ENCODE measurements at regions not wholly inside any gene's neighbourhood (a gene's known extent, or its start where the extent isn't known, plus 50 kb on each side); places are given as distances from the start of the nearest gene placed in this dataset.
A peak's percentile ranks its signal among the peaks of the same experiment; 100 is the strongest.

DNA sequence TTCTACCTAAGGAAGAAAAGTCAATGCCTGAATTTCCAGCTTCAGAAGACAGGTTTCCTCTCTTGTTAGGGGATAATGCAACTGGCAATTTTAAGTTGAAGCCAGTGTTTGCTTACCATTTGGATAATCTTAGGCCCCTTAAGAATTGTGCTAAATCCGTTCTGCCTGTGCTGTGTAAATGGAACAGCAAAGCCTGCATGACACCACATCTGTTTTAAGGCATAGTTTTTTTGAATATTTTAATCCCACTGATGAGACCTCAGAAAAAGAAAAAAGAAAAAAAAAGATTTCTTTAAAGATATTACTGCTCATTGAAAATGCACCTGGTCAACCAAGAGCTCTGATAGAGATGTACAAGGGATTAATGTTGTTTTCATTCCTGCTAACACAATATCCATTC is 419.2 kb downstream of the SLITRK6 start:
- POLR2A ChIA-PET (ENCODE audit: unreplicated experiment) = no interaction called here

GRCh38 chr13:85379433-85379832 is 419.8 kb downstream of the SLITRK6 start:
- intact Hi-C loops (cut with micrococcal nuclease) = loop anchor here (5.0 to 10.0 kb wide), 2 partner anchors 125 to 203 kb away; no protein-coding TSS in a partner anchor
- no peaks in the 10 kb centered on the region for H3K9me2 ChIP-seq (replicated peaks; ENCODE audit: low read length)
- ChIA-PET CTCF (no interaction called here), POLR2A (ENCODE audit: unreplicated experiment) (no interaction called here)
- H3K4me2 ChIP-seq (ENCODE audit: low read length) = no peak overlapping the region
- H3K9me3 ChIP-seq (ENCODE audit: low read length) = no peaks in the 10 kb centered on the region
- TF ChIP-seq CTCF (conservative IDR thresholded peaks at IDR 0.05; ENCODE audit: low read depth, low read length) (no peak), EZH2phosphoT487 (IDR thresholded peaks at IDR 0.05; ENCODE audit: borderline replicate concordance, low read length) (no peak), EZH2 (IDR thresholded peaks at IDR 0.05; ENCODE audit: low read length, unreplicated experiment) (no peak)
- no TSS peak for BruUV-seq (replicated peaks)
- no peak overlapping the region for H2AFZ ChIP-seq (ENCODE audit: low read length)
- no peaks in the 10 kb centered on the region for H3K36me3 ChIP-seq (ENCODE audit: low read depth, low read length)
- no peaks in the 10 kb centered on the region for H3K79me2 ChIP-seq (ENCODE audit: low read length)
- no peak overlapping the region for H3K27ac ChIP-seq (ENCODE audit: low read length)
- H3K4me1 ChIP-seq (ENCODE audit: insufficient read depth, low read length) = peaks cover 18% of the 10 kb centered on the region
- DNase-seq = no peak
- no peaks in the 10 kb centered on the region for H3F3A ChIP-seq (ENCODE audit: low read length, unreplicated experiment)
- no peak for ATAC-seq
- no peaks in the 10 kb centered on the region for H3K27me3 ChIP-seq (ENCODE audit: low read length)
- no peak overlapping the region for H3K9ac ChIP-seq (ENCODE audit: low read length)
- no peaks in the 10 kb centered on the region for H4K20me1 ChIP-seq (ENCODE audit: low read length)
- no peak overlapping the region for H3K4me3 ChIP-seq (ENCODE audit: low read length)

More for the DNA sequence above, 419.2 kb downstream of the SLITRK6 start:
- H3K4me3 ChIP-seq (ENCODE audit: low read length) = no peak overlapping the region
- H2AFZ ChIP-seq (ENCODE audit: low read length) = no peak overlapping the region
- no peaks in the 10 kb centered on the region for H3K36me3 ChIP-seq (ENCODE audit: low read depth, low read length)
- CTCF ChIA-PET = no interaction called here
- no peaks in the 10 kb centered on the region for H4K20me1 ChIP-seq (ENCODE audit: low read length)
- no peaks in the 10 kb centered on the region for H3K79me2 ChIP-seq (ENCODE audit: low read length)
- H3K9me3 ChIP-seq (ENCODE audit: low read length) = no peaks in the 10 kb centered on the region
- H3K27me3 ChIP-seq (ENCODE audit: low read length) = no peaks in the 10 kb centered on the region
- H3K9me2 ChIP-seq (replicated peaks; ENCODE audit: low read length) = no peaks in the 10 kb centered on the region
- H3K27ac ChIP-seq (ENCODE audit: low read length) = no peak overlapping the region
- no peak overlapping the region for H3K9ac ChIP-seq (ENCODE audit: low read length)
- DNase-seq (no peak), ATAC-seq (no peak)
- no peak overlapping the region for H3K4me2 ChIP-seq (ENCODE audit: low read length)
- no peaks in the 10 kb centered on the region for H3F3A ChIP-seq (ENCODE audit: low read length, unreplicated experiment)
- H3K4me1 ChIP-seq (ENCODE audit: insufficient read depth, low read length) = peaks cover 18% of the 10 kb centered on the region
- TF ChIP-seq EZH2phosphoT487 (IDR thresholded peaks at IDR 0.05; ENCODE audit: borderline replicate concordance, low read length) (no peak), EZH2 (IDR thresholded peaks at IDR 0.05; ENCODE audit: low read length, unreplicated experiment) (no peak), CTCF (conservative IDR thresholded peaks at IDR 0.05; ENCODE audit: low read depth, low read length) (no peak)
- no TSS peak for BruUV-seq (replicated peaks)
- intact Hi-C loops (cut with micrococcal nuclease) = loop anchor here (5.0 to 10.0 kb wide), 2 partner anchors 125 to 202 kb away; no protein-coding TSS in a partner anchor

DNA sequence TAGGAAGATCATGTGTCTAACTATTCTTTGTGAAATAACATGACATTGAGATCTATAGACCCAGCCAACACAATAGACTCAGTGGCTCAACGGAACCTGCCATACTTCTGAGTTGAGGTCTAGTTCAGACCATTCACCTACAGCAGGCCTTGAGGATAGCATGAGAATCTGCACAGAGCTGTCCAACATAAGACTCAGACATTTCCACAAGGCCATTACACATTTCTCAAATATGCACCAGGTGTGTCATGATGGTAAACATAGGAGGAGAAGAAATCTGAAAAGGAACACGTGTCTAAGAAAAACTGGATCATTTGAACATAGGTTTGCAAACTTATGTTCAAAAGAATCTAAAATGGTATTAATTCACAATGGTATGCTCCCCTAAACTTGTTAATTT is 421.4 kb downstream of the SLITRK6 start:
- peak; percentile 84 for DNase-seq
- BruUV-seq (replicated peaks) = no TSS peak
- H4K20me1 ChIP-seq (ENCODE audit: low read length) = no peaks in the 10 kb centered on the region
- H3K4me2 ChIP-seq (ENCODE audit: low read length) = 0 out of 2 replicates have a peak overlapping the region, but pooled peaks have one; percentile 18
- H3F3A ChIP-seq (ENCODE audit: low read length, unreplicated experiment) = no peaks in the 10 kb centered on the region
- ChIA-PET CTCF (no interaction called here), POLR2A (ENCODE audit: unreplicated experiment) (no interaction called here)
- H2AFZ ChIP-seq (ENCODE audit: low read length) = no peak overlapping the region
- intact Hi-C loops (cut with micrococcal nuclease) = loop anchor here (5.0 to 10.0 kb wide), 2 partner anchors 127 to 205 kb away; no protein-coding TSS in a partner anchor
- no peaks in the 10 kb centered on the region for H3K9me3 ChIP-seq (ENCODE audit: low read length)
- H3K4me3 ChIP-seq (ENCODE audit: low read length) = no peak overlapping the region
- peaks cover 24% of the 10 kb centered on the region for H3K4me1 ChIP-seq (ENCODE audit: insufficient read depth, low read length)
- H3K9ac ChIP-seq (ENCODE audit: low read length) = no peak overlapping the region
- H3K79me2 ChIP-seq (ENCODE audit: low read length) = no peaks in the 10 kb centered on the region
- H3K27me3 ChIP-seq (ENCODE audit: low read length) = no peaks in the 10 kb centered on the region
- no peaks in the 10 kb centered on the region for H3K9me2 ChIP-seq (replicated peaks; ENCODE audit: low read length)
- no peak overlapping the region for H3K27ac ChIP-seq (ENCODE audit: low read length)
- no peak for TF ChIP-seq EZH2phosphoT487 (IDR thresholded peaks at IDR 0.05; ENCODE audit: borderline replicate concordance, low read length)
- no peak for TF ChIP-seq EZH2 (IDR thresholded peaks at IDR 0.05; ENCODE audit: low read length, unreplicated experiment)
- TF ChIP-seq CTCF (conservative IDR thresholded peaks at IDR 0.05; ENCODE audit: low read depth, low read length) = no peak
- no peaks in the 10 kb centered on the region for H3K36me3 ChIP-seq (ENCODE audit: low read depth, low read length)
- ATAC-seq = peak; percentile 97
